NCI-H2107 treated with DMSO at 0.1 percent for 48 hours (cell line): ENCODE measurements at regions not wholly inside any gene's neighbourhood (a gene's known extent, or its start where the extent isn't known, plus 50 kb on each side); places are given as distances from the start of the nearest gene placed in this dataset.
"Not testable (repeated sequence)": the region's sequence is repeated elsewhere in the genome, so short reads cannot be mapped to it uniquely, and the experiment has no call there.

Experiments used
- DNase-seq: peaks from one replicate; lab custom pipeline; 2025; ENCODE audit not compliant: unreplicated experiment; lab: John Stamatoyannopoulos, UW

GRCh38 chr12:124476011-124476400 is 91.4 kb downstream of the NCOR2 start:
- no peak for DNase-seq

DNA sequence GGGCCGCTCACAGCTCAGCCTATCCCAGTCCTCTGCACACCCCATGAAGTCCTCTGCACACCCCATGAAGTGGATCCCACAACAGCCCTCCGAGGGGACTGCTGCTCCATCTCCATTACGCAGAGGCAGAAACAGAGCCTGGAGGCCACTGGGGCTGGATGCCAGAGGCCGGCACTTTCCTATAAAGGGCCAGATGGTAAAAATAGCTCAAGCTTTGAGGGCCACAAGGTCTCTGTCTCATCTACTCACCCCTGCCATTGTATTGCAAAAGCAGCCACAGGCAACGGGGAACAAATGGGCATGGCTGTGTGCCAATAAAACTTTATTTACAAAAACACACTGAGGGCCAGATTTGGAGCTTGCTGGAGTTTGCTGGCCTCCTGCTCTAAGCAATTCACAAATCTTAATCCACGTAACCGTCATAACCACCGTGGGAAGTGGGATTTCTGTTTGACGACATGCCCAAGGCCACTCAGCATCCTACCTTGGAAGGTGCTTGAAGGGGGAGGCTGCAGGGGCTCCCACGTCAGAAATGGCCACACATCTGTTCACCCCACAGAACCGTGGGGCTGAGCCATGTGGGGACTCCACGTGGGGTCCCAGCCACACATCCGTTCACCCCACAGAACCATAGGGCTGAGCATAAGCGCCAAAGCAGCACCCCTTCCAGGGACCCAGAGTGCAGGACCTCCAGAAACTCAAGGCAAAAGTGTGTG is 92.0 kb downstream of the NCOR2 start:
- DNase-seq: no peak

GRCh38 chr12:124474709-124475108 is 92.7 kb downstream of the NCOR2 start:
- no peak for DNase-seq

GRCh38 chr12:124472690-124473279 is 94.6 kb downstream of the NCOR2 start:
- no peak for DNase-seq

GRCh38 chr12:124471828-124472227 is 95.6 kb downstream of the NCOR2 start:
- no peak for DNase-seq

DNA sequence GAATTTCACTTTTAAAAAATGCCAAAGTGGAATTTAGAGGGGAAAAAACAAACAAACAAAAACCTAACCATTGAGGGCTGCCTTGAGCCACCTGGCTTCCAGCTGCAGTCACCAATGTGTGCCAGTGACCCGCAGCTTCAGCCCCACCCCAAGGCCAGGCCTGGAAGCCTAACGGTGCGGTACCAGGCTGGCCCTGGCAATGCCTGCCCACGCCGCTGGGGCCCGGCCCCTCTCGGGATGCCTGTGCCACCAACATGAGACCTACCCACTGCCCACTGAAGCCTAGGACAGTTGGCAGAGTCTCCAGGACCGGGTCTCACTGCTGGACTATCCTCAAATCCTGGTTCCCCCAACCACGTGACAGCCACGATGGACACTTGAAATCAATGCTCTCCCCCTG is 96.6 kb downstream of the NCOR2 start:
- DNase-seq: no peak

DNA sequence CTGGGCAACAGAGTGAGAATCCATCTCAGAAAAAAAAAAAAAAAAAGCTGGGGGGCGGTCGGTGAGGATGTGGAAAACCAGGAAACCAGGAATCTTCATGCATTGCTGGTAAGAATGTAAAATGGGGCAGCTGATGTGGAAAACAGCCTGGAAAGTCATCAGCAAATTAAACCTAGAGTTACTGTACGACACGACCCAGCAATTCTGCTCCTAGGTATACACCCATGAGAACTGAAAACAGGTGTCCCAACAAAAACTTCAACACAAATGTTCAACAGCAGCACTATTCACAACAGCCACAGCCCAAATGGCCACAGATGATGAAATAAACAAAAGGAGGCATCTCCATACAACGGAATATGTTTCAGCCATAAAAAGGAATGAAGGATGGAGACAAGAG is 97.3 kb downstream of the NCOR2 start:
- DNase-seq: no peak

DNA sequence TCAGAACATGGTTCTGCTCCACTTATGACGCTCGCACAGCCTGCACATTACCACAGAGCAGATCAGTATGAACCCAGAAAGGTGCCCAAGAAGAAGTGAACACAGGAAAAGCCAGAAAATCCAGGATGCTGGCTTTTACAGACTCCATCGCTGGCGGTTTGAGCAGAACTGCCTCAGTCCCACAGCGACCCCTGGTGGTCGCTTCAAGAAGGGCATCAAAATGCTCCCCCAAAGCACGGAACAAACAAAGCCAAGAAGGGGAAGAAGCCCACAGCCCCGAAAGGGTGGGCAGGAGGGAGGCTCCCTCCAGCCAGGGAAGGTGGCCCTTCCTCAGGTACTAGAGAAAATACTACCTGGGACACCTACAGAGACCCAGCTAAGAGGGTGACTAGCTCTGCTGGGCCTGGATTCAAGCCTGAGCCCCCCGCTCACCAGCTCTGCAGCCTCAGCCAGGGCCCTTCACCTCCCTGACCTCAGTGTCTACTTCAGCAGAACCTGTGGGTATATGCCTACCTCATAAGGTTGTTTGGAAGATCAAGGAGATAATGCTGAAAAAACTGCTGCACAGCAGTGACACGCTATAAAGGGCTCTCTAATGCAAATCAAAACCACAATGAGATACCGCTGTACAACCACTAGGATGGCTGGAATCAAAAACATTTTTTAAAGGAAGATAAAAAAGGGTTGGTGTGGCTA is 98.1 kb downstream of the NCOR2 start:
- DNase-seq: no peak

- DNase-seq: not testable (repeated sequence)
Measured at GRCh38 chr12:124467549-124467948, 99.9 kb downstream of the NCOR2 start.

DNA sequence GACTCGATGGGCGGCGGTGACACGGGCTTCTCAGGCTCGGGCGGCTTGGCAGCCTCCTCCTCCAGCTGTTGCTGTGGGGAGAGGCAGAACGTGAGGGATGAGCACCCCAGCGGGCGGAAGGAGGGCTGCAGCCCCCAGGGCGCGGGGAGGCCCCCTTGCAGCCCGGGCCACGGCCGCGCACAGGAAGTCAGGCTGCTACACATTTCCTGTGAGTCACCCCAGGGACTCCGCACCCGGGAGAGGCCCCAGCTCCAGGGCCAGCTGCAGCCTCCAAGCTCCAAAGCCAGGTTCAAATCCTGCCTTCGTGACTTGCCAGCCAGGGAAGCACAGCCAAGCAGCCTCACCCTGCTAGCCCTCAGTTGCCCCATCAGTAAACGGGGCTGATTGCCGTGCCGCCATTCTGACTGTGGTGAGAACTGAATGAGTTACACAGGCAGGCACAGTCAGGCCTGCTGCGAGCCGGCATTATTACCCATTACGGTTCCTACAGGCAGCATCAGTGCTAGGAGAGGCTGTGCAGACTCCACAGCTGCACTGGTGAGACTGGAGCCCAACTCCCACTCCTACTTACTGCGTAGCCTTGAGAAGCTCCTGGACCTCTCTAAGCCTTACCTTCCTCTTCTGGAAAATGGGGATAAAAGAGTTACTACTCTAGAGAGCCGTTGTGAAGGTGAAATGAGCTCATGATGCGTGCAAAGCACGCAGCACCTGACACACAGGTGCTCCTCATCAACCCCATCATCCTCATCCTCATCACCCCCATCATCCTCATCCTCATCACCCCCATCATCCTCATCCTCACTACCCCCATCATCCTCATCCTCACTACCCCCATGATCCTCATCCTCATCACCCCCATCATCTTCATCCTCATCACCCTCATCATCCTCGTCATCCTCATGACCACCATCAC is 100.9 kb downstream of the NCOR2 start:
- no peak for DNase-seq

GRCh38 chr12:124465473-124465872 is 101.9 kb downstream of the NCOR2 start:
- no peak for DNase-seq

DNA sequence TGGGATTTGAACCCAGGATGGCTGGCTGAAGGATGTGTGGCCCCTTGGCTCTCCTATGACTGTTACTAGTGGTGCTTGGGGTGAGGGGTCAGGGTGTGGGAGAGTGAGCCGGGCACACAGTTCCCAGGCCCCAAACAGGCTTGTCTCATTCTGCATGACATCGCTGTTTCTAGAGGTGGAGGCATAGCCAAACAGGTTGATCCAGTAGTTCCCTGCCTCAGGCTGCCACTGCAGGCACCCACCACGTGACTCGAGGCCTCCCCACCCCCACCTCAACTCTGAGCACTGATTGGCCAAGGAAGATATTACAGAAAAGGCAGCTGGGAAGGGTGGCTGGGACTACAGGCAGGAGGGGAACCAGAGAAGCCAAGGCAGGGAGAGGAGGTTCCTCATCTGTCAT is 102.6 kb downstream of the NCOR2 start:
- no peak for DNase-seq

GRCh38 chr12:124464062-124464461 is 103.3 kb downstream of the NCOR2 start:
- DNase-seq: no peak

DNA sequence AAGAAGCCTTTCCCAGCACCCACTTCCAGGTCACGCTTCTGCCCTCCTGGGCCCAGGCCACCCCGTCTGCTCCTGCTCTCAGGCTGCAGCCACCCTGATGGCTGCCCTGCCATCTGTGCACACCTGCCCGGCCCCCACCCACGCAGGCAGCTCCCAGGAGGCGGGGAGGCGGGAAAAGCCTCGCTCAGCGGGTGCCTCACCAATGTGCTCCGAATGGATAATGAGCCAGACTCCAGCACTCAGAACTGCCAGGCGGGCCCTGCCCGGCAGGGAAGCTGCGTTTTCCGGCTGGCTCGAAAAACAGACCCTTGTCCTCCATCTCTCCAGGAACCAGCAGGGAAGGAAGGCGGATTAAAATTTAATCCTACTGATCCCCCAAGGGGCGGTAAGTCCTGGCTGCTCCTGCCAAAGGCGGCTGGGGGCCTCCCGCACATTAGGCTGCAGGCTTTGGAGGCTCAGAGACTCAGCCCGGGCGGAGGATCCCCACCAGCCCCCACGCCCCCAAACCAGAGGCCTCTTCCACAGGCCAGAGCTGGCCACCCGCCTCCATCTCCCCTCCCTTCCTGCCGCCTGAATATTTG is 104.0 kb downstream of the NCOR2 start:
- peak; percentile 96 for DNase-seq

- no peak for DNase-seq
Measured at GRCh38 chr12:124462750-124463149, 104.7 kb downstream of the NCOR2 start.

DNA sequence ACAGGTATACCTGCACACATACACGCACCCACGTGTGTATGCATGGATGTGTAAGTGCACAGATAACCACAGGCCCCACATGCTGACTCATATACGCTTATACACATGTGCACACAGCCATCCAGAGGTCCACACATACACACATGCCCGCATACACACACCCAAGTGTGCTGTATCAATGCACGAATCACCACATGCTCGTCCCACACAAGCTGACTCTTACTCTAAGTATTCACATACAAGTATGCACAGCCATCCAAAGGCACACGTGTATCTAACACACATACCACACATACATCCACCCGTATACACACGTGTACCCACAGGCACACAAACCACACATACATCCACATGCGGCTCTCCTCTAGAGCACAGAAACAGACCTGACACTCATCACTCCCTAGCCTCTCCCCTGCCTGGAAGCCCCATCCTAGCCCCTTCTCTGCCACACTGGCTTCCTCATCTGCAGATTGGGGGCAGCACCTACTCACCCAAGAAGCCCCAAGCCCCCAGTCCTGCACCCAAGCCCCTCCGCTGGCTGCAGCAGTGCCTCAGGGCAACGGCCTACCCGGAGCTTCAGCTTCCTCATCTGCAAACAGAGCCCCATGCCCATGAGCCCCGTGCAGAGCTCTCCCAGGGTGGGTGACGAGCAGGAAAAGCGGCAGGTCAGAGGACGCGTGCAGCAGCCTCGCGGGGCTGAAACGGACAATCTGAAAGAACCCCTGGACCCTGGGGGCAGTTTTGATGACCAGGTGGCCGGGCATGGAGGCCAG is 105.4 kb downstream of the NCOR2 start:
- no peak for DNase-seq

GRCh38 chr12:124461241-124461673 is 106.2 kb downstream of the NCOR2 start:
- DNase-seq: no peak

DNA sequence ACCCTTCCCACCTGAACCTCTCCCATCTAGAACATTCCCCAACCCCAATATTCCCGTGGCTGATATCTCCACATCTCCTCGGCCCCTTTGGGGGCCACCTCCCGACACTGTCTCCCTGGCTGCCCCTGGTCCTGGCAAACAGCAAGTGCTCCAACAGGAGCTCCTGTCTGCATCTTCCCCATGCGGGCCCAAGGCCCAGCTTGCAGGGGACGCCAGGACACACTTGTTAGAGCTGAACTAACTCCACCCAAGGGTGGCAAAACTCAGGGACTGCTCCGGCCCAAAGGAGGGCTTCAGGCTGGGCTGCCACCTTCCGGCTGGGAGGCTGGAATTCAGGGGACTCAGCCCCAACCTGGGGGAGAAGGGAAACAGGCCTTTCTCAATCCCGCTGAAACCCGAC is 106.6 kb downstream of the NCOR2 start:
- no peak for DNase-seq

GRCh38 chr12:124459852-124460645 is 107.4 kb downstream of the NCOR2 start:
- DNase-seq: no peak
